H9 (cell line): ENCODE measurements at regions not wholly inside any gene's neighbourhood (a gene's known extent, or its start where the extent isn't known, plus 50 kb on each side); places are given as distances from the start of the nearest gene placed in this dataset.
"Not testable (repeated sequence)": the region's sequence is repeated elsewhere in the genome, so short reads cannot be mapped to it uniquely, and the experiment has no call there.

Source experiments
- DNase-seq: peaks from one replicate; pipeline ENCODE4 v3.0.0-alpha.2; 2017
- H2AFZ ChIP-seq: one replicate; pipeline ENCODE4 v1.6.1; 2013; ENCODE audit warnings: mild to moderate bottlenecking, low read length, control low read depth, moderate library complexity
- H2AK5ac ChIP-seq: 2 replicates; pipeline ENCODE4 v1.6.1; 2013; ENCODE audit warnings: low read length, control low read depth, mixed read lengths; ENCODE audit not compliant: insufficient read length
- H2BK120ac ChIP-seq: one replicate; pipeline ENCODE4 v1.6.1; 2013; ENCODE audit warnings: low read depth, mild to moderate bottlenecking, low read length, control low read depth, inconsistent platforms; ENCODE audit not compliant: poor library complexity, severe bottlenecking
- H2BK12ac ChIP-seq: 2 replicates; pipeline ENCODE4 v1.6.1; 2013; ENCODE audit warnings: low read length, control low read depth, mixed read lengths, low read depth; ENCODE audit not compliant: insufficient read length
- H2BK15ac ChIP-seq: 2 replicates; pipeline ENCODE4 v1.6.1; 2013; ENCODE audit warnings: low read depth, low read length, control low read depth
- H2BK20ac ChIP-seq: one replicate; pipeline ENCODE4 v1.6.1; 2013; ENCODE audit warnings: low read depth, mild to moderate bottlenecking, low read length, control low read depth, inconsistent platforms; ENCODE audit not compliant: poor library complexity, severe bottlenecking
- H2BK5ac ChIP-seq: 2 replicates; pipeline ENCODE4 v1.6.1; 2013; ENCODE audit warnings: low read length, control low read depth, mixed read lengths; ENCODE audit not compliant: insufficient read length
- H3K14ac ChIP-seq: 2 replicates; pipeline ENCODE4 v1.6.1; 2013; ENCODE audit warnings: low read length, control low read depth; ENCODE audit not compliant: insufficient read depth
- H3K18ac ChIP-seq: 2 replicates; pipeline ENCODE4 v1.6.1; 2013; ENCODE audit warnings: low read depth, mild to moderate bottlenecking, mixed read lengths, low read length, control low read depth; ENCODE audit not compliant: insufficient read length
- H3K23ac ChIP-seq: 2 replicates; pipeline ENCODE4 v1.6.1; 2013; ENCODE audit warnings: low read length, control low read depth, mixed read lengths, low read depth; ENCODE audit not compliant: insufficient read length
- H3K23me2 ChIP-seq: 2 replicates; pipeline ENCODE4 v1.6.1; 2013; ENCODE audit warnings: low read depth, mild to moderate bottlenecking, mixed read lengths, low read length, control low read depth; ENCODE audit not compliant: insufficient read length, poor library complexity, severe bottlenecking
- H3K27ac ChIP-seq: 2 replicates; pipeline ENCODE4 v1.5.1; 2013; ENCODE audit warnings: low read length, control low read depth, mixed read lengths, low read depth; ENCODE audit not compliant: insufficient read length
- H3K27me3 ChIP-seq: 2 replicates; pipeline ENCODE4 v1.6.1; 2013; ENCODE audit warnings: low read length, control low read depth, inconsistent platforms; ENCODE audit not compliant: insufficient read depth
- H3K4ac ChIP-seq: 2 replicates; pipeline ENCODE4 v1.6.1; 2013; ENCODE audit warnings: low read depth, mild to moderate bottlenecking, control low read depth, inconsistent platforms, low read length, moderate library complexity
- H3K4me1 ChIP-seq: 2 replicates; pipeline ENCODE4 v1.6.1; 2013; ENCODE audit warnings: low read length, control low read depth, inconsistent platforms; ENCODE audit not compliant: insufficient read depth
- H3K4me2 ChIP-seq: 2 replicates; pipeline ENCODE4 v1.6.1; 2013; ENCODE audit warnings: low read length, control low read depth, mixed read lengths; ENCODE audit not compliant: insufficient read length, insufficient read depth
- H3K56ac ChIP-seq: 2 replicates; pipeline ENCODE4 v1.6.1; 2013; ENCODE audit warnings: low read depth, mild to moderate bottlenecking, mixed read lengths, low read length, control low read depth; ENCODE audit not compliant: insufficient read length
- H3K79me1 ChIP-seq: 2 replicates; pipeline ENCODE4 v1.6.1; 2013; ENCODE audit warnings: low read depth, mild to moderate bottlenecking, moderate library complexity, low read length, control low read depth, inconsistent platforms; ENCODE audit not compliant: insufficient read depth, poor library complexity, severe bottlenecking
- H3K79me2 ChIP-seq: 2 replicates; pipeline ENCODE4 v1.6.1; 2013; ENCODE audit warnings: low read length, control low read depth, inconsistent platforms; ENCODE audit not compliant: insufficient read depth
- H3K9ac ChIP-seq: 2 replicates; pipeline ENCODE4 v1.6.1; 2013; ENCODE audit warnings: low read length, control low read depth, mixed read lengths; ENCODE audit not compliant: insufficient read length; ENCODE audit errors: extremely low read depth
- H3K9me3 ChIP-seq: one replicate; pipeline ENCODE4 v1.6.1; 2013; ENCODE audit warnings: low read depth, low read length, inconsistent platforms; ENCODE audit not compliant: control insufficient read depth
- H3T11ph ChIP-seq: one replicate; pipeline ENCODE4 v1.6.1; 2013; ENCODE audit warnings: mild to moderate bottlenecking, low read length, control low read depth, inconsistent platforms
- H4K20me1 ChIP-seq: one replicate; pipeline ENCODE4 v1.6.1; 2013; ENCODE audit not compliant: control insufficient read depth, insufficient read length, insufficient read depth
- H4K5ac ChIP-seq: 2 replicates; pipeline ENCODE4 v1.6.1; 2013; ENCODE audit warnings: low read depth, mild to moderate bottlenecking, mixed read lengths, low read length, control low read depth; ENCODE audit not compliant: insufficient read length
- H4K8ac ChIP-seq: replicated peaks from 2 replicates; pipeline ENCODE4 v1.6.1; 2013; ENCODE audit warnings: low read length, control low read depth, mixed read lengths, low read depth; ENCODE audit not compliant: insufficient read length
- H4K91ac ChIP-seq: 2 replicates; pipeline ENCODE4 v1.6.1; 2013; ENCODE audit warnings: low read depth, mild to moderate bottlenecking, moderate library complexity, mixed read lengths, low read length, control low read depth; ENCODE audit not compliant: insufficient read length
- H3K27ac Mint-ChIP-seq, 3 experiments: 2 replicates in 2 of 3; 3 replicates in 1 of 3; pipeline ENCODE4 v1.8.0; 2020 to 2021; ENCODE audit warnings: mixed read lengths in 3 of 3, mild to moderate bottlenecking in 1 of 3, moderate library complexity in 1 of 3
- H3K27me3 Mint-ChIP-seq: 2 replicates; pipeline ENCODE4 v1.8.0; 2021; ENCODE audit warnings: low read depth, mild to moderate bottlenecking, moderate library complexity, mixed read lengths
- H3K36me3 Mint-ChIP-seq, 3 experiments: 2 replicates in 2 of 3; 3 replicates in 1 of 3; pipeline ENCODE4 v1.8.0; 2020 to 2021; ENCODE audit warnings: low read depth in 3 of 3, mixed read lengths in 3 of 3; ENCODE audit not compliant: insufficient read depth in 1 of 3
- H3K4me1 Mint-ChIP-seq, 2 experiments: 2 replicates each; pipeline ENCODE4 v1.8.0; 2020; ENCODE audit warnings: mixed read lengths in 2 of 2
- H3K4me3 Mint-ChIP-seq, 2 experiments: 2 replicates in 1 of 2; 3 replicates in 1 of 2; pipeline ENCODE4 v1.8.0; 2020 to 2021; ENCODE audit warnings: mild to moderate bottlenecking in 2 of 2, mixed read lengths in 2 of 2, moderate library complexity in 1 of 2
- H3K9me3 Mint-ChIP-seq, 2 experiments: 2 replicates in 1 of 2; 3 replicates in 1 of 2; pipeline ENCODE4 v1.8.0; 2020; ENCODE audit warnings: mild to moderate bottlenecking in 2 of 2, mixed read lengths in 2 of 2, moderate library complexity in 1 of 2
- WGBS: extraction: QIAGEN DNeasy Blood & Tissue Kit; methylation state at CpG from one replicate; pipeline ENCODE4 v1.1.7; 2013; ENCODE audit warnings: missing lambda C conversion rate, low lambda C conversion rate, mixed read lengths; ENCODE audit not compliant: insufficient read length; ENCODE audit errors: extremely low coverage; 5-methylcytosine and 5-hydroxymethylcytosine counted together

DNA sequence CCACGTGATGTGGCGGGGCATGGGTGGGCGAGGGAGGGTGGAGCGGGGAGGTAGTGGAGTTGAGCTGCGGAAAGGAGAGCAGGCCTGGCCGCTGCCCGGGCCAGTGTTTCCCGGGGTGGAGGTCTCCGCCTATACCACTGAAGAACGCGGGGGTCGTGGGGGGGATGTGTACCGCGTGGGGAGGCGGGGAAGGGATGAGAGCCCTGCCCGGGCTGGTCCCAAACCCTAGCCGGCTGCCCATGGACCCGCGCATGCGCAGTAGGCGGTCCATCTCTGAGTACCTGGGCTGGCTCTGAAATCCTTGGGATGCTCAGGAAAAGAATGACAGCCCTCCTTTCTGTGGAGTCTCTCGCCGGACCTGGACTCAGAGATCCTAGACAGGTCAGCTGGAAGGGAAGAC lies 3927.8 kb upstream of the OR11H1 start:
- peaks cover 93 to 95% of the 10 kb centered on the region in 2 experiments for H3K9me3 Mint-ChIP-seq
- not testable (repeated sequence) for H3K79me2 ChIP-seq, H3K4me3 Mint-ChIP-seq, H3K4me1 Mint-ChIP-seq, H2AFZ ChIP-seq, H2AK5ac ChIP-seq, H4K8ac ChIP-seq, H2BK120ac ChIP-seq, H3K4ac ChIP-seq, H2BK20ac ChIP-seq, H3K23ac ChIP-seq, H2BK15ac ChIP-seq, H3K4me1 ChIP-seq, H3K56ac ChIP-seq, H3K4me2 ChIP-seq, H3K27ac ChIP-seq, H3K79me1 ChIP-seq, H3K18ac ChIP-seq, H3K27ac Mint-ChIP-seq, H4K5ac ChIP-seq, H3K14ac ChIP-seq, H2BK5ac ChIP-seq, H3K27me3 ChIP-seq, H3K9ac ChIP-seq, H4K20me1 ChIP-seq, H3K27me3 Mint-ChIP-seq, H3K23me2 ChIP-seq, DNase-seq, H4K91ac ChIP-seq, H2BK12ac ChIP-seq, H3T11ph ChIP-seq
- WGBS = no CpG with 5 or more reads among the region's 23 CpGs
- H3K9me3 ChIP-seq = peaks cover 60% of the 10 kb centered on the region
- H3K36me3 Mint-ChIP-seq = peaks cover 14 to 49% (median 26%) of the 10 kb centered on the region in 3 experiments

DNA sequence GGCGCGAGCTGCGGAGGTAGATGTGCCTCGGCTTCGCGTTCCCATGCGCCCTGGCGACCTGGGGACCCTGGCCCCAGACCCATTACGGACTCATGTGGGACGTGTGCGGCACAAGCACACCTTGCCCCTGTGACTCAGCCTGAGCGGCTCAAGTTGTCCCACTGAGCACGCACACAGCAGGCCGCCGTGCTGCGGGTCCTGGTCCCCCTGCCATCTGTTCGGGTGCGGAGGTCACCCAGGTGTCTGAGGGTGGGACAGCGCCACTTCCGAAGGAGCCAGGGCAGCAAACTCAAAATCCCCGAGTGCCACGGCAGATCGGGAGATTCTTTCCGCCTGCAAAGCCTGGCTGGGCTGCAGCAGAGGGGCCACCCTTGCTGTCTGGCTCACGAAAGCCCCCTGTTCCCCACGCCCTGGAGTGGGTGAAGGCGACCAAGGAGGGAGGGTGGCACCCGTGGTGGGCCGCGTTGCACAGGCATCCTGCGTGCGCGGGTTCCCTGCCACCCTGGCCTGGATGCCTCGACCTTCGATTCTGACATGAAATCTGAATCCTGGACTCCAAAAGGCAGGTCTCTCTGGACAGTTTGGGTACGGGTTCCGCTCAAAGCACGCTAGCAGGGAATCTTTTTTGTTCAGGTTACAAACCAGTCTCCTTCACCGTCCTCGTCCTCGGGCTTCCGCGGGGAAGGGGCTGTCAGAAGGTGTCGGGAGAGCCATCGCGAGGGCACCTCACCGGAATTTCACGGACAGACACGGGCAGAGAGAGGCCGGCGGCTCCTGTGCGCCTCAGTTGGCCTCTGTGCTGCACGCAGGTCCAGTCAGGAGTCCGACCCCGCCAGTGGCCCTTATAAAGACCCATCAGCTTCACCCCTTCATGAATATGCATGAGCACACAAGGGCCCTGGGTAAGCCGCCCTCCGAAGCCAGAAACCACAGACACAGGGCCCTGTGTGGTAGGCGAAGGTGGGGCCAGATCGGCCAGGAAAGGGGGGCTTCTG lies 3926.8 kb upstream of the OR11H1 start:
- H4K5ac ChIP-seq, H2BK5ac ChIP-seq, H4K8ac ChIP-seq, H2BK15ac ChIP-seq, H2AFZ ChIP-seq, H3T11ph ChIP-seq, H3K4me3 Mint-ChIP-seq, DNase-seq, H3K4me2 ChIP-seq, H4K20me1 ChIP-seq, H3K56ac ChIP-seq, H3K79me1 ChIP-seq, H3K27ac ChIP-seq, H4K91ac ChIP-seq, H2BK120ac ChIP-seq, H3K4ac ChIP-seq, H3K4me1 ChIP-seq, H3K79me2 ChIP-seq, H3K14ac ChIP-seq, H3K23me2 ChIP-seq, H2BK20ac ChIP-seq, H3K27me3 ChIP-seq, H2BK12ac ChIP-seq, H3K27ac Mint-ChIP-seq, H3K18ac ChIP-seq, H3K9ac ChIP-seq, H3K23ac ChIP-seq, H3K27me3 Mint-ChIP-seq, H2AK5ac ChIP-seq, H3K4me1 Mint-ChIP-seq: not testable (repeated sequence)
- H3K36me3 Mint-ChIP-seq = peaks cover 20 to 56% (median 31%) of the 10 kb centered on the region in 3 experiments
- WGBS = no CpG with 5 or more reads among the region's 59 CpGs
- H3K9me3 ChIP-seq = peaks cover 71% of the 10 kb centered on the region
- H3K9me3 Mint-ChIP-seq = peaks cover 94 to 96% of the 10 kb centered on the region in 2 experiments
